ES-I3 (cell line): ENCODE measurements at regions not wholly inside any gene's neighbourhood (a gene's known extent, or its start where the extent isn't known, plus 50 kb on each side); places are given as distances from the start of the nearest gene placed in this dataset.

Source experiments
- H3K36me3 ChIP-seq: 2 replicates; pipeline ENCODE4 v1.6.1; 2013; ENCODE audit warnings: mild to moderate bottlenecking, low read length, control low read depth, moderate library complexity; ENCODE audit not compliant: insufficient read depth
- H3K4me1 ChIP-seq: 2 replicates; pipeline ENCODE4 v1.6.1; 2013; ENCODE audit warnings: mild to moderate bottlenecking, control low read depth, low read length; ENCODE audit not compliant: insufficient read depth
- H3K9ac ChIP-seq: 2 replicates; pipeline ENCODE4 v1.6.1; 2013; ENCODE audit warnings: low read depth, mild to moderate bottlenecking, low read length, moderate library complexity
- H3K9me3 ChIP-seq: 2 replicates; pipeline ENCODE4 v1.6.1; 2013; ENCODE audit warnings: mild to moderate bottlenecking, low read length, moderate library complexity; ENCODE audit not compliant: control insufficient read depth, insufficient read depth

- H3K4me1 ChIP-seq, result no peaks in the 10 kb centered on the region
- no peaks in the 10 kb centered on the region for H3K36me3 ChIP-seq
- H3K9ac ChIP-seq, result no peak overlapping the region
- H3K9me3 ChIP-seq, result no peaks in the 10 kb centered on the region
These were observed 767.3 kb upstream of the SORCS1 start for GRCh38 chr10:107931808-107932207.

- no peaks in the 10 kb centered on the region for H3K9me3 ChIP-seq
- no peak overlapping the region for H3K9ac ChIP-seq
- no peaks in the 10 kb centered on the region for H3K4me1 ChIP-seq
- H3K36me3 ChIP-seq, result no peaks in the 10 kb centered on the region
These were observed 765.5 kb upstream of the SORCS1 start for GRCh38 chr10:107930037-107930436.

GRCh38 chr10:107924458-107924857, 760.0 kb upstream of the SORCS1 start:
- Histone ChIP-seq H3K4me1 (no peaks in the 10 kb centered on the region), H3K9me3 (no peaks in the 10 kb centered on the region), H3K36me3 (no peaks in the 10 kb centered on the region; the same call in 1 of the 2 replicates), H3K9ac (no peak overlapping the region)

- Histone ChIP-seq H3K4me1 (no peaks in the 10 kb centered on the region), H3K9ac (no peak overlapping the region), H3K9me3 (no peaks in the 10 kb centered on the region), H3K36me3 (no peaks in the 10 kb centered on the region; the same call in 1 of the 2 replicates)
These were observed 755.2 kb upstream of the SORCS1 start for GRCh38 chr10:107919626-107920235.

- Histone ChIP-seq H3K9ac (no peak overlapping the region), H3K36me3 (no peaks in the 10 kb centered on the region; the same call in 1 of the 2 replicates), H3K4me1 (peaks cover 9% of the 10 kb centered on the region), H3K9me3 (no peaks in the 10 kb centered on the region)
These were observed 753.7 kb upstream of the SORCS1 start for GRCh38 chr10:107918171-107918570.

- H3K36me3 ChIP-seq, result no peaks in the 10 kb centered on the region
- H3K9ac ChIP-seq, result peak overlapping the region; percentile 54
- H3K4me1 ChIP-seq, result peaks cover 18% of the 10 kb centered on the region
- no peaks in the 10 kb centered on the region for H3K9me3 ChIP-seq
These were observed 750.7 kb upstream of the SORCS1 start for GRCh38 chr10:107915215-107915610.

GRCh38 chr10:107914450-107915214, 750.1 kb upstream of the SORCS1 start:
- peak overlapping the region; percentile 54 for H3K9ac ChIP-seq
- H3K36me3 ChIP-seq, result no peaks in the 10 kb centered on the region
- H3K4me1 ChIP-seq, result peaks cover 19% of the 10 kb centered on the region
- H3K9me3 ChIP-seq, result no peaks in the 10 kb centered on the region

GRCh38 chr10:107913317-107914294, 749.1 kb upstream of the SORCS1 start:
- H3K9me3 ChIP-seq, result no peaks in the 10 kb centered on the region
- H3K4me1 ChIP-seq, result peaks cover 21% of the 10 kb centered on the region
- peak overlapping the region; percentile 54; the same call in 1 of the 2 replicates for H3K9ac ChIP-seq
- H3K36me3 ChIP-seq, result no peaks in the 10 kb centered on the region

- Histone ChIP-seq H3K9me3 (no peaks in the 10 kb centered on the region), H3K4me1 (peaks cover 9% of the 10 kb centered on the region; the same call in 1 of the 2 replicates), H3K36me3 (no peaks in the 10 kb centered on the region), H3K9ac (no peak overlapping the region)
These were observed 736.6 kb upstream of the SORCS1 start for GRCh38 chr10:107901076-107901475.

GRCh38 chr10:107900131-107900530, 735.6 kb upstream of the SORCS1 start:
- no peaks in the 10 kb centered on the region for H3K36me3 ChIP-seq
- H3K4me1 ChIP-seq, result peaks cover 9% of the 10 kb centered on the region; the same call in 1 of the 2 replicates
- no peaks in the 10 kb centered on the region for H3K9me3 ChIP-seq
- H3K9ac ChIP-seq, result no peak overlapping the region

GRCh38 chr10:107899502-107900062, 735.1 kb upstream of the SORCS1 start:
- no peaks in the 10 kb centered on the region for H3K36me3 ChIP-seq
- no peaks in the 10 kb centered on the region for H3K9me3 ChIP-seq
- H3K9ac ChIP-seq, result no peak overlapping the region
- H3K4me1 ChIP-seq, result peaks cover 10% of the 10 kb centered on the region; the same call in 1 of the 2 replicates

- Histone ChIP-seq H3K9ac (no peak overlapping the region), H3K4me1 (peaks cover 15% of the 10 kb centered on the region; the same call in 1 of the 2 replicates), H3K36me3 (no peaks in the 10 kb centered on the region), H3K9me3 (no peaks in the 10 kb centered on the region)
These were observed 734.6 kb upstream of the SORCS1 start for GRCh38 chr10:107899075-107899474.

GRCh38 chr10:107898392-107898791, 733.9 kb upstream of the SORCS1 start:
- Histone ChIP-seq H3K4me1 (peaks cover 15% of the 10 kb centered on the region; the same call in 1 of the 2 replicates), H3K9ac (no peak overlapping the region), H3K9me3 (no peaks in the 10 kb centered on the region)

GRCh38 chr10:107894516-107894915, 730.0 kb upstream of the SORCS1 start:
- peaks cover 15% of the 10 kb centered on the region; the same call in 1 of the 2 replicates for H3K4me1 ChIP-seq
- H3K9me3 ChIP-seq, result no peaks in the 10 kb centered on the region
- no peak overlapping the region for H3K9ac ChIP-seq
- no peaks in the 10 kb centered on the region for H3K36me3 ChIP-seq

More at GRCh38 chr10:107898392-107898791, 733.9 kb upstream of the SORCS1 start:
- no peaks in the 10 kb centered on the region for H3K36me3 ChIP-seq
